ENCODE measurements at regions not wholly inside any gene's neighbourhood (a gene's known extent, or its start where the extent isn't known, plus 50 kb on each side); places are given as distances from the start of the nearest gene placed in this dataset.

- no peak overlapping the region for H3K4me3 ChIP-seq (ENCODE audit: low read length, poor library complexity, severe bottlenecking)
- no peak overlapping the region for H3K9ac ChIP-seq (ENCODE audit: low read depth, low read length, poor library complexity, severe bottlenecking)
- H3K36me3 ChIP-seq (ENCODE audit: insufficient read depth, low read length) = no peaks in the 10 kb centered on the region
- no peaks in the 10 kb centered on the region for H3F3A ChIP-seq (ENCODE audit: low read depth)
- H3K4me1 ChIP-seq (ENCODE audit: insufficient read depth, low read length, poor library complexity, severe bottlenecking) = no peaks in the 10 kb centered on the region
- H4K20me1 ChIP-seq (ENCODE audit: insufficient read depth, low read length, poor library complexity, severe bottlenecking) = no peaks in the 10 kb centered on the region
- H3K4me2 ChIP-seq (ENCODE audit: low read depth, low read length, poor library complexity, severe bottlenecking) = no peak overlapping the region
- TF ChIP-seq EZH2phosphoT487 (IDR thresholded peaks at IDR 0.05; ENCODE audit: borderline replicate concordance) = no peak
- TF ChIP-seq CTCF (conservative IDR thresholded peaks at IDR 0.05; ENCODE audit: low read length) = no peak
- no peaks in the 10 kb centered on the region for H3K9me2 ChIP-seq (replicated peaks; ENCODE audit: low read depth, low read length)
- no peaks in the 10 kb centered on the region for H3K9me3 ChIP-seq (ENCODE audit: insufficient read depth, low read depth, low read length)
- H2AFZ ChIP-seq (ENCODE audit: low read length) = no peak overlapping the region
- no peaks in the 10 kb centered on the region for H3K27me3 ChIP-seq (ENCODE audit: insufficient read depth, low read length, poor library complexity, severe bottlenecking)
- H3K79me2 ChIP-seq (ENCODE audit: insufficient read depth, low read length) = no peaks in the 10 kb centered on the region
Observed at GRCh38 chr1:47699492-47700235, 261.8 kb downstream of the FOXD2 start.

DNA sequence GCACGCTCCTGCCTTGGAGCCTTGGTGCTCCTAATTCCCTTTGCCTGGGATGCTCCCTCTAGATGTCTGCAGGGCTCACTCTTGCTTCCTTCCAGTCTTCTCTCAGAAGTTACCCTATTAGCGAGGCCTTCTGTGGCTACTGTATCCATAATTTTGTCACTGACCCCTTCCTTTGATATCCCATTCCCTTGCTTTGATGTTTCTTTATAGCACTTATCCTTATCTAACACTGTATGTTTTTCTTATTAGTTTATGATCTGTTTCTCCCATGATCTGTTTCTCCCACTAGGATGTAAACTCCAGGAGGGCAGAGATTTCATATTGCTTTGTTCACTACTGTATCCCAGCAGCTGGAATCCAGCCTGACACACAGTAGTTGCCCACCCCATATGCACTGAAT lies 263.4 kb downstream of the FOXD2 start:
- Histone ChIP-seq H3K9me3 (ENCODE audit: insufficient read depth, low read depth, low read length) (no peaks in the 10 kb centered on the region), H3K79me2 (ENCODE audit: insufficient read depth, low read length) (no peaks in the 10 kb centered on the region), H3F3A (ENCODE audit: low read depth) (no peaks in the 10 kb centered on the region), H3K9ac (ENCODE audit: low read depth, low read length, poor library complexity, severe bottlenecking) (no peak overlapping the region), H2AFZ (ENCODE audit: low read length) (no peak overlapping the region), H3K27me3 (ENCODE audit: insufficient read depth, low read length, poor library complexity, severe bottlenecking) (no peaks in the 10 kb centered on the region), H3K36me3 (ENCODE audit: insufficient read depth, low read length) (no peaks in the 10 kb centered on the region), H3K9me2 (replicated peaks; ENCODE audit: low read depth, low read length) (no peaks in the 10 kb centered on the region), H3K4me1 (ENCODE audit: insufficient read depth, low read length, poor library complexity, severe bottlenecking) (no peaks in the 10 kb centered on the region), H4K20me1 (ENCODE audit: insufficient read depth, low read length, poor library complexity, severe bottlenecking) (no peaks in the 10 kb centered on the region), H3K4me2 (ENCODE audit: low read depth, low read length, poor library complexity, severe bottlenecking) (no peak overlapping the region), H3K4me3 (ENCODE audit: low read length, poor library complexity, severe bottlenecking) (no peak overlapping the region)
- no peak for TF ChIP-seq EZH2phosphoT487 (IDR thresholded peaks at IDR 0.05; ENCODE audit: borderline replicate concordance)

DNA sequence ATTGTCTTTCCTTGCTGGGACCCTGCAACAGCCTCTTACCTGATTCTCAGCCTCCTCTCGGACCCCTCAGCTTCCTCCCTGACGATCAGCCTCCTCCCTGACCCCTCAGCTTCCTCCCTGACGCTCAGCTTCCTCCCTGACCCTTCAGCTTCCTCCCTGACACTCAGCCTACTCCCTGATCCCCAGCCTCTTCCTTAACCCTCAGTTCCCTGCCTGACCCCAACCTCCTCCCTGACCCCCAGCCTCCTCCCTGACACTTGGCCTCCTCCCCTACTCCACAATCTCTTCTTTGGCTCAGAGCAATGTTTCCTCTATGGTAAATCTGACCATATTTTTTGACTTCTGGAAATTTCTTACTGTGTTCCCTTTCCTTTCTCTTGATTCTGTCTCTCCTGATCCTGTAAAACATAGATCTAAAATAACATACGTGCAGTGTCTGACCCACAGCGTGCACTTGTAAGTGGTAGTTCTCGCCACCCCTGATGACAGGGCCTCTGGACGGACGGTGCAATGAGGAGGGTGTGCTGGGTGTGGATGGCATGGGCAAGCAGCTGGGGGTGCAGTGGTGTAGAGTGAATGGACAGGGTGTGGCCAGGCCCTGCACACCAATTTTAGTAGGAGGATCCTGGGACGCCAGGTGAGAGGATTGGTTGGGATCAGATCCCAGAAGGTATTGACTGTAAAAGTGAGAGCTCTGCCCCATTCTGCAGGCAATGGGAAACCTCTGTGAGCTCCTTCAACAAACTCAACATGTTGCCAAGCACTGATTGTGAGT lies 264.1 kb downstream of the FOXD2 start:
- Histone ChIP-seq H3K4me3 (ENCODE audit: low read length, poor library complexity, severe bottlenecking) (no peak overlapping the region), H3K27me3 (ENCODE audit: insufficient read depth, low read length, poor library complexity, severe bottlenecking) (no peaks in the 10 kb centered on the region), H3K9me2 (replicated peaks; ENCODE audit: low read depth, low read length) (no peaks in the 10 kb centered on the region), H3K4me2 (ENCODE audit: low read depth, low read length, poor library complexity, severe bottlenecking) (no peak overlapping the region), H3K4me1 (ENCODE audit: insufficient read depth, low read length, poor library complexity, severe bottlenecking) (no peaks in the 10 kb centered on the region), H3F3A (ENCODE audit: low read depth) (no peaks in the 10 kb centered on the region), H3K36me3 (ENCODE audit: insufficient read depth, low read length) (no peaks in the 10 kb centered on the region), H2AFZ (ENCODE audit: low read length) (no peak overlapping the region), H3K9ac (ENCODE audit: low read depth, low read length, poor library complexity, severe bottlenecking) (no peak overlapping the region), H3K9me3 (ENCODE audit: insufficient read depth, low read depth, low read length) (no peaks in the 10 kb centered on the region), H3K79me2 (ENCODE audit: insufficient read depth, low read length) (no peaks in the 10 kb centered on the region), H4K20me1 (ENCODE audit: insufficient read depth, low read length, poor library complexity, severe bottlenecking) (no peaks in the 10 kb centered on the region)
- TF ChIP-seq CTCF (conservative IDR thresholded peaks at IDR 0.05; ENCODE audit: low read length) (no peak), EZH2phosphoT487 (IDR thresholded peaks at IDR 0.05; ENCODE audit: borderline replicate concordance) (no peak)

Data from Loucy (cell line).